Endothelial cell of umbilical vein (primary cell): ENCODE measurements at regions not wholly inside any gene's neighbourhood (a gene's known extent, or its start where the extent isn't known, plus 50 kb on each side); places are given as distances from the start of the nearest gene placed in this dataset.

Experiments
- BruUV-seq: library from RNA; stranded (reverse); fragments of 400-500 nt; replicated peaks from 2 replicates; lab custom pipeline; 2021; lab: Mats Ljungman, UMichigan
- CTCF ChIA-PET: fragments of 300-600, 350-600 bp; sonication (Branson Sonifier 250); formaldehyde crosslinking; loops from one replicate; lab custom pipeline; 2021; ENCODE audit warnings: antibody characterized with exemption, inconsistent platforms; lab: Charles Lee
- POLR2A ChIA-PET: fragments of 300-600, 350-600 bp; sonication (Branson Sonifier 250); formaldehyde crosslinking; loops from one replicate; lab custom pipeline; 2021; ENCODE audit warnings: antibody characterized with exemption, inconsistent platforms; lab: Charles Lee
- DNase-seq: peaks from one replicate; pipeline ENCODE4 v3.0.0-alpha.2; 2011; ENCODE audit warnings: low read depth, low spot score
- FAIRE-seq: peaks from 2 replicates; lab custom pipeline; 2011; peaks lifted over from hg19 to GRCh38; lab: Jason Lieb, UNC
- H2AFZ ChIP-seq: 2 replicates; pipeline ENCODE4 v1.6.0; 2012; ENCODE audit warnings: low read depth, low read length, control low read depth, inconsistent platforms
- H3K27ac ChIP-seq: 2 replicates; pipeline ENCODE4 v1.5.1; 2011; ENCODE audit warnings: low read depth, mild to moderate bottlenecking, control low read depth, low read length, moderate library complexity; ENCODE audit not compliant: insufficient read depth
- H3K27me3 ChIP-seq, 2 experiments: 2 replicates each; pipeline versions ENCODE4 v1.6.0 to v1.6.1; 2011; ENCODE audit warnings: low read length in 2 of 2, mixed read lengths in 1 of 2; ENCODE audit not compliant: control insufficient read depth in 2 of 2, insufficient read depth in 2 of 2
- H3K36me3 ChIP-seq, 2 experiments: 2 replicates in 1 of 2; 3 replicates in 1 of 2; pipeline ENCODE4 v1.5.1; 2011; ENCODE audit warnings: low read length in 2 of 2, mild to moderate bottlenecking in 1 of 2, moderate library complexity in 1 of 2; ENCODE audit not compliant: control insufficient read depth in 2 of 2, insufficient read depth in 2 of 2; ENCODE audit errors: extremely low read depth in 1 of 2
- H3K4me1 ChIP-seq: 3 replicates; pipeline ENCODE4 v1.5.1; 2011; ENCODE audit warnings: mild to moderate bottlenecking, low read length; ENCODE audit not compliant: control insufficient read depth, insufficient read depth; ENCODE audit errors: extremely low read depth
- H3K4me2 ChIP-seq: 2 replicates; pipeline ENCODE4 v1.6.1; 2011; ENCODE audit warnings: low read length, control low read depth, mixed read lengths; ENCODE audit not compliant: insufficient read depth
- H3K4me3 ChIP-seq, 3 experiments: fragments of 200-600 bp in 1 of 3; sonication (generic), shearing (Covaris generic) in 1 of 3; replicated peaks in 1 of 3; 2 replicates each; pipeline ENCODE4 v1.5.1; 2011 to 2016; ENCODE audit warnings: control low read depth in 3 of 3, low read length in 3 of 3, mild to moderate bottlenecking in 2 of 3, inconsistent platforms in 1 of 3, low read depth in 1 of 3, moderate library complexity in 1 of 3; ENCODE audit not compliant: insufficient read depth in 1 of 3
- H3K79me2 ChIP-seq: 2 replicates; pipeline ENCODE4 v1.6.0; 2012; ENCODE audit warnings: low read length, inconsistent platforms; ENCODE audit not compliant: control insufficient read depth, insufficient read depth
- H3K9ac ChIP-seq: replicated peaks from 2 replicates; pipeline ENCODE3; 2011; ENCODE audit warnings: low read length, control low read depth; ENCODE audit not compliant: insufficient read depth; ENCODE audit errors: extremely low read depth
- H3K9me1 ChIP-seq: replicated peaks from 3 replicates; pipeline ENCODE4 v1.6.0; 2011; ENCODE audit warnings: mild to moderate bottlenecking, low read length; ENCODE audit not compliant: control insufficient read depth, insufficient read depth; ENCODE audit errors: extremely low read depth
- H3K9me3 ChIP-seq: replicated peaks from 2 replicates; pipeline ENCODE4 v1.5.1; 2012; ENCODE audit warnings: low read length, inconsistent platforms; ENCODE audit not compliant: control insufficient read depth, insufficient read depth
- H4K20me1 ChIP-seq: replicated peaks from 2 replicates; pipeline ENCODE3; 2011; ENCODE audit warnings: mild to moderate bottlenecking, low read length; ENCODE audit not compliant: control insufficient read depth, insufficient read depth; ENCODE audit errors: extremely low read depth
- CTCF ChIP-seq, 2 donors: IDR thresholded peaks; 1 replicate in 1 of 2; 2 replicates in 1 of 2; pipeline ENCODE4 v1.5.1; 2011; ENCODE audit warnings: low read length in 2 of 2, mild to moderate bottlenecking in 2 of 2, moderate library complexity in 2 of 2, control low read depth in 1 of 2, inconsistent platforms in 1 of 2, low read depth in 1 of 2; ENCODE audit not compliant: insufficient read depth in 1 of 2; ENCODE audit errors: extremely low read depth in 1 of 2
- EZH2 ChIP-seq: IDR thresholded peaks from 2 replicates; pipeline ENCODE4 v1.6.1; 2012; ENCODE audit warnings: borderline replicate concordance, low read depth, mild to moderate bottlenecking, moderate library complexity, low read length, inconsistent platforms; ENCODE audit not compliant: severe bottlenecking
- FOS ChIP-seq: IDR thresholded peaks from 2 replicates; pipeline ENCODE4 v1.6.1; 2011; ENCODE audit warnings: mild to moderate bottlenecking, low read length, moderate library complexity, borderline replicate concordance; ENCODE audit not compliant: insufficient read depth
- JUN ChIP-seq: IDR thresholded peaks from 2 replicates; pipeline ENCODE4 v1.6.1; 2011; ENCODE audit warnings: borderline replicate concordance, low read depth; ENCODE audit not compliant: insufficient read length, insufficient read depth
- MAX ChIP-seq: IDR thresholded peaks from 2 replicates; pipeline ENCODE4 v1.6.1; 2011; ENCODE audit not compliant: insufficient read depth, insufficient read length
- POLR2A ChIP-seq: IDR thresholded peaks from 2 replicates; pipeline ENCODE4 v1.6.1; 2012; ENCODE audit warnings: low read depth, mild to moderate bottlenecking, control low read depth, low read length
- POLR2AphosphoS5 ChIP-seq: IDR thresholded peaks from 2 replicates; pipeline ENCODE4 v1.6.1; 2012; ENCODE audit warnings: low read depth, mild to moderate bottlenecking, control low read depth, low read length, moderate library complexity; ENCODE audit not compliant: insufficient read depth
- dilution Hi-C: fragments of 300-500 bp; cut with MboI; formaldehyde crosslinking; loops from one replicate; pipeline ENCODE4 v1.15.0; 2019; ENCODE audit warnings: low sequenced_read_pairs; ENCODE audit not compliant: extremely low pct_ligation_motif_present
- intact Hi-C: fragments of 100-400 bp; cut with micrococcal nuclease; formaldehyde crosslinking; loops from one replicate; pipeline ENCODE4 v1.10.0; 2022

GRCh38 chr1:65497256-65497830 is 76.9 kb downstream of the LEPR start:
- DNase-seq: peak; percentile 60
- no peak overlapping the region for H2AFZ ChIP-seq
- FAIRE-seq: no peak
- TF ChIP-seq JUN (no peak), MAX (no peak), POLR2AphosphoS5 (no peak)
- dilution Hi-C loops: no loop called here
- H3K27ac ChIP-seq: no peak overlapping the region
- ChIA-PET CTCF (interaction anchor here (1.2 kb wide), 1 partner anchor 83 kb away, joined by 3 read pairs; no protein-coding TSS in a partner anchor), POLR2A (no interaction called here)
- no peak overlapping the region for H3K9ac ChIP-seq
- H4K20me1 ChIP-seq: no peaks in the 10 kb centered on the region
- H3K4me2 ChIP-seq: no peak overlapping the region
- no peaks in the 10 kb centered on the region for H3K36me3 ChIP-seq
- no peak overlapping the region for H3K4me3 ChIP-seq
- H3K9me3 ChIP-seq: no peaks in the 10 kb centered on the region
- H3K79me2 ChIP-seq: no peaks in the 10 kb centered on the region
- H3K9me1 ChIP-seq: no peaks in the 10 kb centered on the region
- H3K4me1 ChIP-seq: peaks cover 13% of the 10 kb centered on the region
- intact Hi-C loops: no loop called here
- no peaks in the 10 kb centered on the region for H3K27me3 ChIP-seq
- BruUV-seq: no TSS peak

GRCh38 chr1:65503427-65503826 is 83.0 kb downstream of the LEPR start:
- intact Hi-C loops: no loop called here
- TF ChIP-seq EZH2: no peak
- no peak for TF ChIP-seq CTCF (IDR thresholded peaks at IDR 0.05; ENCODE audit: extremely low read depth in 1 of 2, insufficient read depth in 1 of 2, low read depth in 1 of 2, low read length in 2 of 2)
- TF ChIP-seq FOS: no peak
- no peak for TF ChIP-seq POLR2A
- H4K20me1 ChIP-seq: no peaks in the 10 kb centered on the region
- H3K9ac ChIP-seq: no peak overlapping the region
- no peak overlapping the region for H3K4me3 ChIP-seq
- dilution Hi-C loops: no loop called here
- no peak overlapping the region for H3K4me2 ChIP-seq
- no peak overlapping the region for H3K27ac ChIP-seq
- H3K79me2 ChIP-seq: no peaks in the 10 kb centered on the region
- no peaks in the 10 kb centered on the region for H3K36me3 ChIP-seq
- H3K9me3 ChIP-seq: no peaks in the 10 kb centered on the region
- POLR2A ChIA-PET: no interaction called here
- H3K9me1 ChIP-seq: no peaks in the 10 kb centered on the region
- CTCF ChIA-PET: no interaction called here
- no peaks in the 10 kb centered on the region for H3K27me3 ChIP-seq
- no peaks in the 10 kb centered on the region for H3K4me1 ChIP-seq
- no peak overlapping the region for H2AFZ ChIP-seq
- no TSS peak for BruUV-seq
- peak; percentile 11 for DNase-seq
- no peak for FAIRE-seq
